ENCODE measurements at regions not wholly inside any gene's neighbourhood (a gene's known extent, or its start where the extent isn't known, plus 50 kb on each side); places are given as distances from the start of the nearest gene placed in this dataset.

DNA sequence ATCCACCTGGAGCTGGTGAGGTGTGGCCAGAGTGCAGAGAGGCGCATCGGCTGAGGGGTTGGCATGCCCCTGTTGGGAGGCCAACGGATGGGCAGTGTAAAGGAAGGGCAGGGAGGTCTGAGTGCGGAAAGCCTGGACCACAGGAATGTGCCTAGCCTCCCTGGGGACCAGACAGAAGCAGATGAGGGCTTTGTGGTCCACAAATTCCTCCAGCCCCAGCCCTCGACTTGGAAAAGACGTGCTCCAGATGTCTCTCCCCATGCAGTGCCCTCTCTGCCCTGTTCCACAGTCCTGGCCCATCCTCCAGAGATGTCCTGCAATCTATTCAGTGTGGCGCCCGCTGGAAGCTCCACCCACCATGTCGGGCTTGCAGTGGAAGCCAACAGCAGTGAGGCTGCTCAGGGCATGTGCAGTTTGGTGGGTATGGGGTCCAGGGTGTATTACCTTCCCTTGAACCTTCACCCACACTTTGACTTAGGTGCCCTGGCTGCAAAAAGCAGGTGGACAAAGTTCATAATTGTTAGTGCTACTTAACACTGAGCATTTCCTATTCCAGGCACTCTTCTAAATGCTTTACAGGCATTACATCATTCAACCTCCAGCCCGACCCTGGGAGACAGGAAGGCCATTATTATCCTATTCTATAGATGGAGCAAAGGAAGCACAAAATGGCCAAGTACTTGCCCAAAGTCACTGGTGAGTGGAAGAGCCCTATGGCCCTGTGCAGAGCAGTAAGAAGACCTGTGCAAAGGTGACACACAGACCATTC, 120.2 kb upstream of the SLC25A48 start:
- Histone ChIP-seq H3K9ac (ENCODE audit: low read length) (no peak overlapping the region), H3F3A (ENCODE audit: insufficient read depth, low read length, poor library complexity, severe bottlenecking) (no peaks in the 10 kb centered on the region), H4K20me1 (ENCODE audit: insufficient read depth) (no peaks in the 10 kb centered on the region), H3K79me2 (replicated peaks; ENCODE audit: insufficient read depth, low read length) (no peaks in the 10 kb centered on the region), H3K9me2 (ENCODE audit: insufficient read depth, low read length) (no peaks in the 10 kb centered on the region), H3K4me3 (ENCODE audit: low read length) (no peak overlapping the region), H2AFZ (ENCODE audit: low read depth, low read length) (no peak overlapping the region), H3K9me3 (ENCODE audit: low read length) (no peaks in the 10 kb centered on the region), H3K36me3 (ENCODE audit: insufficient read depth, low read length) (no peaks in the 10 kb centered on the region), H3K27me3 (ENCODE audit: insufficient read depth, low read depth, low read length) (no peaks in the 10 kb centered on the region), H3K4me2 (ENCODE audit: low read length) (no peak overlapping the region), H3K27ac (ENCODE audit: low read length) (no peak overlapping the region)
- TF ChIP-seq EP300 (conservative IDR thresholded peaks at IDR 0.05; ENCODE audit: poor library complexity, severe bottlenecking) (no peak), REST (IDR thresholded peaks at IDR 0.05; ENCODE audit: borderline replicate concordance) (no peak), TAF1 (IDR thresholded peaks at IDR 0.05; ENCODE audit: low read depth) (no peak), POLR2AphosphoS5 (IDR thresholded peaks at IDR 0.05) (no peak), CTCF (IDR thresholded peaks at IDR 0.05; ENCODE audit: poor library complexity, severe bottlenecking) (no peak), RAD21 (conservative IDR thresholded peaks at IDR 0.05) (no peak), EZH2 (IDR thresholded peaks at IDR 0.05; ENCODE audit: borderline replicate concordance, insufficient read depth, low read length, poor library complexity, severe bottlenecking) (no peak), MXI1 (conservative IDR thresholded peaks at IDR 0.05; ENCODE audit: poor library complexity, severe bottlenecking) (no peak), SMC3 (conservative IDR thresholded peaks at IDR 0.05; ENCODE audit: poor library complexity) (no peak)

GRCh38 chr5:135713161-135713915, 121.1 kb upstream of the SLC25A48 start:
- H3F3A ChIP-seq (ENCODE audit: insufficient read depth, low read length, poor library complexity, severe bottlenecking), result no peaks in the 10 kb centered on the region
- H2AFZ ChIP-seq (ENCODE audit: low read depth, low read length), result no peak overlapping the region
- H3K79me2 ChIP-seq (replicated peaks; ENCODE audit: insufficient read depth, low read length), result no peaks in the 10 kb centered on the region
- H3K9ac ChIP-seq (ENCODE audit: low read length), result no peak overlapping the region
- H3K36me3 ChIP-seq (ENCODE audit: insufficient read depth, low read length), result no peaks in the 10 kb centered on the region
- no peaks in the 10 kb centered on the region for H3K27me3 ChIP-seq (ENCODE audit: insufficient read depth, low read depth, low read length)
- no peaks in the 10 kb centered on the region for H3K9me2 ChIP-seq (ENCODE audit: insufficient read depth, low read length)
- no peak overlapping the region for H3K4me2 ChIP-seq (ENCODE audit: low read length)
- no peak for TF ChIP-seq TAF1 (IDR thresholded peaks at IDR 0.05; ENCODE audit: low read depth)
- TF ChIP-seq RAD21 (conservative IDR thresholded peaks at IDR 0.05), result no peak
- TF ChIP-seq MXI1 (conservative IDR thresholded peaks at IDR 0.05; ENCODE audit: poor library complexity, severe bottlenecking), result no peak
- no peak for TF ChIP-seq REST (IDR thresholded peaks at IDR 0.05; ENCODE audit: borderline replicate concordance)
- no peak for TF ChIP-seq POLR2AphosphoS5 (IDR thresholded peaks at IDR 0.05)
- no peak for TF ChIP-seq SMC3 (conservative IDR thresholded peaks at IDR 0.05; ENCODE audit: poor library complexity)
- TF ChIP-seq EZH2 (IDR thresholded peaks at IDR 0.05; ENCODE audit: borderline replicate concordance, insufficient read depth, low read length, poor library complexity, severe bottlenecking), result no peak
- no peak for TF ChIP-seq CTCF (IDR thresholded peaks at IDR 0.05; ENCODE audit: poor library complexity, severe bottlenecking)
- no peaks in the 10 kb centered on the region for H3K9me3 ChIP-seq (ENCODE audit: low read length)
- no peak overlapping the region for H3K4me3 ChIP-seq (ENCODE audit: low read length)
- no peaks in the 10 kb centered on the region for H4K20me1 ChIP-seq (ENCODE audit: insufficient read depth)
- H3K27ac ChIP-seq (ENCODE audit: low read length), result no peak overlapping the region

All from neural cell (in vitro differentiated cells).